Progenitor cell of endocrine pancreas (in vitro differentiated cells): ENCODE measurements at regions not wholly inside any gene's neighbourhood (a gene's known extent, or its start where the extent isn't known, plus 50 kb on each side); places are given as distances from the start of the nearest gene placed in this dataset.

ENCODE experiments used
- DNase-seq: peaks from one replicate; pipeline ENCODE4 v3.0.0; 2021; ENCODE audit warnings: low spot score; ENCODE audit not compliant: unreplicated experiment
- H3K27ac Mint-ChIP-seq: 2 replicates; pipeline ENCODE4 v1.8.0; 2021; ENCODE audit warnings: mild to moderate bottlenecking, moderate library complexity, mixed read lengths
- H3K27me3 Mint-ChIP-seq: 2 replicates; pipeline ENCODE4 v1.8.0; 2021; ENCODE audit warnings: mixed read lengths
- H3K36me3 Mint-ChIP-seq: 2 replicates; pipeline ENCODE4 v1.8.0; 2022; ENCODE audit warnings: mixed read lengths; ENCODE audit not compliant: insufficient read depth
- H3K4me1 Mint-ChIP-seq: 2 replicates; pipeline ENCODE4 v1.8.0; 2021; ENCODE audit warnings: low read depth, mixed read lengths
- H3K4me3 Mint-ChIP-seq: 2 replicates; pipeline ENCODE4 v1.8.0; 2021; ENCODE audit warnings: low read depth, mild to moderate bottlenecking, moderate library complexity, mixed read lengths
- H3K9me3 Mint-ChIP-seq: 2 replicates; pipeline ENCODE4 v1.8.0; 2021; ENCODE audit warnings: low read depth, mixed read lengths
- CTCF ChIP-seq: fragments of 200-600 bp; sonication (generic); IDR thresholded peaks from one replicate; pipeline ENCODE4 v1.5.0; 2021; ENCODE audit warnings: antibody characterized with exemption, mild to moderate bottlenecking; ENCODE audit not compliant: unreplicated experiment

GRCh38 chr3:25235031-25235430 lies 193.0 kb upstream of the RARB start:
- no peak for TF ChIP-seq CTCF
- no peak overlapping the region for H3K4me3 Mint-ChIP-seq
- H3K4me1 Mint-ChIP-seq, result peaks cover 5% of the 10 kb centered on the region
- no peak for DNase-seq
- peaks cover 3% of the 10 kb centered on the region for H3K9me3 Mint-ChIP-seq
- H3K27me3 Mint-ChIP-seq, result peaks cover 3% of the 10 kb centered on the region
- H3K36me3 Mint-ChIP-seq, result no peaks in the 10 kb centered on the region
- H3K27ac Mint-ChIP-seq, result no peak overlapping the region

GRCh38 chr3:25235466-25235865 lies 192.6 kb upstream of the RARB start:
- no peak for DNase-seq
- peaks cover 3% of the 10 kb centered on the region for H3K27me3 Mint-ChIP-seq
- H3K9me3 Mint-ChIP-seq, result peaks cover 3% of the 10 kb centered on the region
- peaks cover 4% of the 10 kb centered on the region for H3K4me1 Mint-ChIP-seq
- H3K4me3 Mint-ChIP-seq, result no peak overlapping the region
- H3K27ac Mint-ChIP-seq, result no peak overlapping the region
- H3K36me3 Mint-ChIP-seq, result no peaks in the 10 kb centered on the region
- no peak for TF ChIP-seq CTCF

GRCh38 chr3:25237602-25238001 lies 190.5 kb upstream of the RARB start:
- H3K27me3 Mint-ChIP-seq, result peaks cover 3% of the 10 kb centered on the region
- peaks cover 3% of the 10 kb centered on the region for H3K4me1 Mint-ChIP-seq
- H3K36me3 Mint-ChIP-seq, result peaks cover 2% of the 10 kb centered on the region
- no peak for DNase-seq
- peaks cover 9% of the 10 kb centered on the region for H3K9me3 Mint-ChIP-seq
- H3K27ac Mint-ChIP-seq, result no peak overlapping the region
- no peak overlapping the region for H3K4me3 Mint-ChIP-seq
- no peak for TF ChIP-seq CTCF

- TF ChIP-seq CTCF, result no peak
- no peak for DNase-seq
- Mint-ChIP-seq H3K4me1 (peaks cover 3% of the 10 kb centered on the region), H3K27ac (no peak overlapping the region), H3K36me3 (peaks cover 4% of the 10 kb centered on the region), H3K9me3 (peaks cover 19% of the 10 kb centered on the region), H3K4me3 (no peak overlapping the region), H3K27me3 (peaks cover 3% of the 10 kb centered on the region)
Measured at GRCh38 chr3:25239042-25239441, 189.0 kb upstream of the RARB start.

- Mint-ChIP-seq H3K27me3 (no peaks in the 10 kb centered on the region), H3K9me3 (peaks cover 49% of the 10 kb centered on the region), H3K4me1 (no peaks in the 10 kb centered on the region), H3K27ac (no peak overlapping the region), H3K4me3 (no peak overlapping the region), H3K36me3 (peaks cover 6% of the 10 kb centered on the region)
- no peak for TF ChIP-seq CTCF
- DNase-seq, result no peak
Measured at GRCh38 chr3:25246913-25247312, 181.2 kb upstream of the RARB start.
